ENCODE measurements at regions not wholly inside any gene's neighbourhood (a gene's known extent, or its start where the extent isn't known, plus 50 kb on each side); places are given as distances from the start of the nearest gene placed in this dataset.
"Not testable (repeated sequence)": the region's sequence is repeated elsewhere in the genome, so short reads cannot be mapped to it uniquely, and the experiment has no call there.

DNA sequence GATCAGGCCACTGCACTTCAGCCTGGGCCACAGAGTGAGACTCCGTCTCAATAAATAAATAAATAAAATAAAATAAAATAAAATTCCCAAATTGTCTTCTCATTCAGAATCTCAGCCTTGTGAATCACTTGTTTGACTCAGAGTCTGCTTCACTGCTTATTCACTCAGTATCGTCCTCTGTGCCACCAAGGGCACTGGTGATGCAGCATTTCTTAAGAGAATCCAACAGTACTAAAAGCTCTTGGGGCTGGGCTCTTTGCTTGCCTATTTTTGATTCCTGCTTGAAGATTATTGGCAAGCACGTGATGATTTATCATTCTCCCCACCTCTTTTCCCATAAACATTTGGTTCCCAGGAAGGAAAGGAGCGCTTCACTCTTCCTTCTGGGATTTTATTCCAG, 54.8 kb upstream of the HMGB1 start:
- no peaks in the 10 kb centered on the region for H3K36me3 Mint-ChIP-seq (ENCODE audit: low read depth)
- ATAC-seq (no peak), DNase-seq (no peak)
- H3K27me3 Mint-ChIP-seq = no peaks in the 10 kb centered on the region
- no peak overlapping the region for H3K4me3 Mint-ChIP-seq
- H3K9me3 ChIP-seq (ENCODE audit: control insufficient read depth, low read length, poor library complexity, severe bottlenecking) = no peaks in the 10 kb centered on the region
- no peak overlapping the region for H3K27ac Mint-ChIP-seq
- H3K4me1 Mint-ChIP-seq = no peaks in the 10 kb centered on the region

DNA sequence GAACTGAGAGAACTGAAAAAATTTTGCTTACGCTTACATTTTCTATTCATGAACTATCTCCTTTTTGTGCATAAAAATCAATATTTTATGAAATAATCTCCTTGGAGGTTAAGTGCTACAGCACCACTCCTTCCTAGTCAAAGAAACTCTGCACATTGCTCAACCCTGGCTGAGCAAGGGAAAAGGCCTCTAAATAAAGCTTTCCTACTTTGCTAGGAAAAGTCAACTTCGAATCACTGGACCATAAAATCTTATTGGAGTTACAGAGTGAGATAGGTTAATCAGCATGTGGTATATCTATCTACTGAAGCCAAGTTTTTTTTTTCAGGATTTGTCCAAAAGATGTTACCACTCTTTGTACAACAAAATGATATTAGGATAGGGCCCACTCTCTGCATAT, 57.5 kb upstream of the HMGB1 start:
- DNase-seq (no peak), ATAC-seq (no peak)
- H3K9me3 ChIP-seq (ENCODE audit: control insufficient read depth, low read length, poor library complexity, severe bottlenecking) = no peaks in the 10 kb centered on the region
- no peaks in the 10 kb centered on the region for H3K36me3 Mint-ChIP-seq (ENCODE audit: low read depth)
- H3K27me3 Mint-ChIP-seq = no peaks in the 10 kb centered on the region
- H3K4me1 Mint-ChIP-seq = no peaks in the 10 kb centered on the region
- no peak overlapping the region for H3K27ac Mint-ChIP-seq
- H3K4me3 Mint-ChIP-seq = no peak overlapping the region

DNA sequence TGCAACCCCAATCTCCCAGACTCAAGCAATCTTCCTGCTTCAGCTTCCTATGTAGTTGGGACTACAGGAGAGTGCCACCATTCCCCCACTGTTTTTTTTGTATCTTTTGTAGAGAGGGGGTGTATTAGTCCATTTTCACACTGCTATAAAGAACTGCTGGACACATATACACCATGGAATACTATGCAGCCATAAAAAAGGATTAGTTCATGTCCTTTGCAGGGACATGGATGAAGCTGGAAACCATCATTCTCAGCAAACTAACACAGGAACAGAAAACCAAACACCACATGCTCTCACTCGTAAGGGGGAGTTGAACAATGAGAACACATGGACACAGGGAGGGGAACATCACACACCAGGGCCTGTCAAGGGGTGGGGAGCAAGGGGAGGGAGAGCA, 58.1 kb upstream of the HMGB1 start:
- not testable (repeated sequence) for ATAC-seq; H3K36me3 Mint-ChIP-seq (ENCODE audit: low read depth); H3K4me3 Mint-ChIP-seq; H3K27me3 Mint-ChIP-seq; H3K4me1 Mint-ChIP-seq; DNase-seq; H3K9me3 ChIP-seq (ENCODE audit: control insufficient read depth, low read length, poor library complexity, severe bottlenecking); H3K27ac Mint-ChIP-seq

DNA sequence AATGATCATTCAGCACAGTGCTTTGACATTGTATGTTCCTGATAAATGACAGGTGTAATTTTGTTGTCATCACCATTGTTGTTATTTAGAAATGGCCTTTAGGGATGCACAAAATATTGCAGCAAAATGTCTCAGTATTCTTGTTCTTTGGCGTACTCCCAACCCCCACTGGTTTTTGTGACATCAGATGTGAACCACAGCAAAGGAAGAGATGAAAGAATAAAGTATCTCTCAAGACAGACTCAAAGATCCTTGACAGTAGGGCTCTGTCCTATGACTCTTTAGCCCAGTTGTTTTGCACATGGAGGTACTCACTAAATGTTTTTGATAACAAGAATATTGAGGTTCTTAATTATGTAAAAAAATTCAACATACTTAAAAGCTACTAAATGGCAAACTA, 59.5 kb upstream of the HMGB1 start:
- H3K9me3 ChIP-seq (ENCODE audit: control insufficient read depth, low read length, poor library complexity, severe bottlenecking); H3K4me1 Mint-ChIP-seq; H3K36me3 Mint-ChIP-seq (ENCODE audit: low read depth); H3K27me3 Mint-ChIP-seq; H3K4me3 Mint-ChIP-seq; DNase-seq; H3K27ac Mint-ChIP-seq: not testable (repeated sequence)
- peak; percentile 56 for ATAC-seq

DNA sequence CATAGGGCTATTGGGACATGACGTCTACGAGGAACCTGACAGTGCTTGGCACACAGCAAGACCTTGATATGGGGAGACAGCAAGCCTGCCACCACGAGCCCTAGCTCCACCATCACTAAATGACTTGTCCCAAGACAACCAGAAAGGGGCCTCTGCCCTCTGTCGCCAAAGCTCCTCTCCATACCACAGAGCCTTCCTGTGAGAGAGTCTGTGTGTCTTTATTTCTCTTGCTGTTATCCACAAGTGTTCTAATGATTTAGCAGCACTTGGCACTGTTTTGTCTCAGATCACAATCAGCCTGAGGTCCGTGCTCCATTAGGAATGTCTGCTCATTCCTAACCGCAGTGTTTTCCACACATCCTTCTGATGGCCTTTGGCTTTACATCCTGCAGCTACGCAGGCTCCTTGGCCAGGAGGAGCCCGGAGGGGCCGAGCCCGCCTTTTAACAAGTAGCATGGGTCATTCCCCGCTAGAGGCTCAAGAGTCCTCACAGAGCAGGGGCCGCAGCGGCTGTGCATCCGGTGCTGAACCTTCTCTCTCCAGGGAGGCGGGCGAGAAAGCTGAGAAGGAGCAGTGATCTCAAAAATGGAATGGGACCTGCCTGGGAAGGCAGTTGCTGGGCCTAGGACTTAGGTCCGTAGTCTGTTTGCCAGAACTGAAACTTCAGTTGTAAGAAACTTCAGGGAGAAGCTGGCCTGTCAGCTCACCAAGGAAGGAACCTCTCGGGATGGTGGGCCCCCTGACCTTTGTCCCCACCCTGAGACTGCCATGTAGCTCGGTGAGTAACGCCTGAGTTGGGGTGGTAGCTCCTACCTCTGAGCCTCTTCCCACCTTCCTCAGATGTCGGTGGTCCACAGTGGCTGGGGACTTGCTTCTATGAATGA, 61.1 kb upstream of the HMGB1 start:
- Mint-ChIP-seq H3K27me3 (no peaks in the 10 kb centered on the region), H3K4me3 (no peak overlapping the region), H3K36me3 (ENCODE audit: low read depth) (no peaks in the 10 kb centered on the region), H3K27ac (no peak overlapping the region), H3K4me1 (peaks cover 4% of the 10 kb centered on the region)
- no peak for ATAC-seq
- no peaks in the 10 kb centered on the region for H3K9me3 ChIP-seq (ENCODE audit: control insufficient read depth, low read length, poor library complexity, severe bottlenecking)
- no peak for DNase-seq

DNA sequence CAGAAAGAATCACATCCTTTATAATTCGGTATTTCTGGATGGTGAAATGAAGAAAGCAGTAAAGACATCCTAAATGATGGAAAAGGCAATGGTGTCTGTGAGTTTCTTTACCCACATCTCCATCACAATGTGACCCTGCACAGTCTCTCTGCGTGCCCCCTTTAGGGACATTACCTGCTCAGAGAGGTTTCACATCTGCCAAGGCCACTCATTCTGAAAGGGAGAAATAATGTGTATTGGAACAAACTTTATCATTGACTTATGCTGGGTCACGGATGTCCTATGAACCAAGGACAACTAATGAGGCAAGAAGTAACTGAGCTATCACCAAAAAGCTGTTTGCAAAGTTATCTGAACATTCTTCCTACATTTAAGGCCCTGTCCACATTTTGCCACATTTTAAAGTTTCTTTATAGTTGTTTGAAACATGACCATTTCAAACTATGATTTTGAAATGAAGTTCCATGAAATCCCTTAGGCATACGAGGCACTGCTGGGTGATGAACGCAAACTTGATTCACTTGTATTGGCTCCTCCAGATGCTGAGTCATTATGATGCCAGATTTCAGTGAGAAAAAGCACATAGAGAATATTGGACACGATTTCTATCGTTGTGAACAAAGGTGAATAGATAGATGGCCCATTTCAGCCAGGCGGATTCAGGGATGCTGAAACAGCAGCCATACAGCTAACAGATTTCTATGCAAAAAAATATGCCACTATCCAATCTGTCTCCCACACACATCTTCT, 63.5 kb upstream of the HMGB1 start:
- H3K4me1 Mint-ChIP-seq = peaks cover 4% of the 10 kb centered on the region
- no peaks in the 10 kb centered on the region for H3K36me3 Mint-ChIP-seq (ENCODE audit: low read depth)
- no peak overlapping the region for H3K27ac Mint-ChIP-seq
- ATAC-seq (no peak), DNase-seq (no peak)
- H3K4me3 Mint-ChIP-seq = no peak overlapping the region
- no peaks in the 10 kb centered on the region for H3K9me3 ChIP-seq (ENCODE audit: control insufficient read depth, low read length, poor library complexity, severe bottlenecking)
- H3K27me3 Mint-ChIP-seq = no peaks in the 10 kb centered on the region

DNA sequence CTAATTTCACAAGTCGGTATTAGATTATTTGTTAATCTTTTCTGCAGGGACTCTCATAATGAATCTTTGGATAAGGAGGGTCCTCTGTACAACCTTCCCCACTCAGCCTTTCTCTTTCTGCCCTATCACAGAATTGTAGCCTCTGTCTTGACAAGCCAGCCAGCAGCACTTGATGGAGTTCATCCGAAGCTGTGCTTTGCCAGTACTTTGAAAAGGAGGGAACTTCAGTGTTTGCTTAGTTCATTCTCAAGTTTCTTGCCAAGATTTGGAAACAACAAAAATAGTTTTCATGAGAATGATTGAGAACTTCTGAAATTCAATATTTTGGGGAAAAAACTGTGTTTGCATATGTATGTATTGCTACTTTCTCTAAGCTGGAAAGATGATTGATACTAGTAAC, 69.3 kb upstream of the HMGB1 start:
- Mint-ChIP-seq H3K36me3 (ENCODE audit: low read depth) (no peaks in the 10 kb centered on the region), H3K4me3 (no peak overlapping the region), H3K4me1 (peaks cover 2% of the 10 kb centered on the region), H3K27ac (no peak overlapping the region), H3K27me3 (no peaks in the 10 kb centered on the region)
- ATAC-seq (no peak), DNase-seq (no peak)
- H3K9me3 ChIP-seq (ENCODE audit: control insufficient read depth, low read length, poor library complexity, severe bottlenecking) = no peaks in the 10 kb centered on the region

DNA sequence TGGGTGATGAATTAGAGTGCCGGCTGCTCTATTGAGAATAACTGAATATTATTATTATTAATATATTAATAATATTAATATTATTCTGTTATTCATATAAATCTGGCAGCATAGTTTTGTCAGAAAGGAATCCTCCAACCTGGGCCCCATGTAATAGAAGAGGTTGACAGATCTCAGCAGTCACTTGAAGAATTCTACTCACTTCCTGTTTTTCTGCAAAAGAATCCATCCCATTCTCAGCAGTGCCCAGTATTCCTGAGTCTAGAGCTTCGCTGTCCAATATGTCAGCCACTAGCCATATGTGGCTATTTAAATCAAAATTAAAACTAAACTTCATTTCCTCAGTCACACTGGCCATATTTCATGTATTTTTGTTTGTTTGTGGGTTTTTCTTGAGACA, 72.4 kb upstream of the USPL1 start:
- Mint-ChIP-seq H3K27ac (no peak overlapping the region), H3K4me3 (no peak overlapping the region), H3K36me3 (ENCODE audit: low read depth) (no peaks in the 10 kb centered on the region), H3K4me1 (no peaks in the 10 kb centered on the region), H3K27me3 (no peaks in the 10 kb centered on the region)
- H3K9me3 ChIP-seq (ENCODE audit: control insufficient read depth, low read length, poor library complexity, severe bottlenecking) = no peaks in the 10 kb centered on the region
- no peak for DNase-seq
- ATAC-seq = no peak

DNA sequence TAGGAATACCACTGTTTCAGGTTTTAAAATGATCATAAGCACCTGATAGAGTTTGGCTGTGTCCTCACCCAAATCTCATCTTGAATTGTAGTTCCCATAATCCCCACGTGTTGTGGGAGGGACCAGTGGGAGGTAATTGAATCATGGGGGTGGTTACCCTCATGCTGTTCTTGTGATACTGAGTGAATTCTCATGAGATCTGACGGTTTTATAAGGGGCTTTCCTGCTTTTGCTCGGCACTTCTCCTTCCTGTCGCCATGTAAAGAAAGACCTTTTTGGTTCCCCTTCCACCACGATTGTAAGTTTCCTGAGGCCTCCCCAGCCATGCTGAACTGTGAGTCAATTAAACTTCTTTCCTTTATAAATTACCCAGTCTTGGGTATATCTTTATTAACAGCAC, 69.7 kb upstream of the USPL1 start:
- H3K36me3 Mint-ChIP-seq (ENCODE audit: low read depth); DNase-seq; H3K4me1 Mint-ChIP-seq; H3K9me3 ChIP-seq (ENCODE audit: control insufficient read depth, low read length, poor library complexity, severe bottlenecking); H3K27ac Mint-ChIP-seq; H3K4me3 Mint-ChIP-seq; H3K27me3 Mint-ChIP-seq; ATAC-seq: not testable (repeated sequence)

DNA sequence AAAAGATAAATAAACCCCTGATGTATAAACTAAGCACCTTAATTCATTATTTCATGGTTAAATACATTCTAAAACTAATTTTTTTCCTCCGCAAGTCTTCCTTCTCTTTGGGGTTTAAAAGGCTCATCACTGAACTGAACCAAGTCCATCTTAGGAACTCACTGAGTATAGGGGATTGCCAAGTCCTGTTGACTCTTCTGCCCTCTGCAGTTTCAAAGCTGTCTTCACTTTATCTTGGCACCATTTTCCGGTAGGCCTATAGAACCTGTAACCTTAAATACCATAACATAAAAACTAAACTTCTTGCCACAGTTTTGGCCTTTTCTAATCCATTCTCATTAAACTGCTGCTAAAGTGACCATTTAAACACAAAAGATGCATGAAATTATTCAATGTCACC, 66.5 kb upstream of the USPL1 start:
- Mint-ChIP-seq H3K27ac (no peak overlapping the region), H3K4me3 (no peak overlapping the region), H3K27me3 (no peaks in the 10 kb centered on the region), H3K36me3 (ENCODE audit: low read depth) (peaks cover 2% of the 10 kb centered on the region), H3K4me1 (peaks cover 7% of the 10 kb centered on the region)
- DNase-seq = no peak
- no peaks in the 10 kb centered on the region for H3K9me3 ChIP-seq (ENCODE audit: control insufficient read depth, low read length, poor library complexity, severe bottlenecking)
- ATAC-seq = peak; percentile 80

DNA sequence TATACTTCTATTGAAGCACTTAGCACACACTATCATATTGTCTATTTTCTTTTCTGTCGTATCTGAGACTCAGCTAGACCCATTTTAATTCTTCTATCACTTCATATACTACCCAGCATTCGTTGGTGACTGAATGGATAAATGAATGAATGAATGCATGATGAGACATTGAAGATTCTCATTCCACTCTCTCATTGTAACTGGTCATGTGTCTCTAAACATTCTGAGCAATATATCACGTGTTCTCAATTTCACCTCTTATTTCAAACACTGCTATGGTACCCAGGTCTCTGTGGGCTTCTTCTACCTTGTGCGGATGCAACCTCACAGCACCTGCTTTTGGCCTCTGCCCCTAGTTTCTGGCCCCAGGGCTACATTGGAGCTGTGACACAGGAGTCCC, 65.2 kb upstream of the USPL1 start:
- peaks cover 4% of the 10 kb centered on the region for H3K36me3 Mint-ChIP-seq (ENCODE audit: low read depth)
- H3K9me3 ChIP-seq (ENCODE audit: control insufficient read depth, low read length, poor library complexity, severe bottlenecking) = no peaks in the 10 kb centered on the region
- no peaks in the 10 kb centered on the region for H3K27me3 Mint-ChIP-seq
- no peak overlapping the region for H3K4me3 Mint-ChIP-seq
- H3K27ac Mint-ChIP-seq = no peak overlapping the region
- DNase-seq (no peak), ATAC-seq (no peak)
- peaks cover 7% of the 10 kb centered on the region for H3K4me1 Mint-ChIP-seq

DNA sequence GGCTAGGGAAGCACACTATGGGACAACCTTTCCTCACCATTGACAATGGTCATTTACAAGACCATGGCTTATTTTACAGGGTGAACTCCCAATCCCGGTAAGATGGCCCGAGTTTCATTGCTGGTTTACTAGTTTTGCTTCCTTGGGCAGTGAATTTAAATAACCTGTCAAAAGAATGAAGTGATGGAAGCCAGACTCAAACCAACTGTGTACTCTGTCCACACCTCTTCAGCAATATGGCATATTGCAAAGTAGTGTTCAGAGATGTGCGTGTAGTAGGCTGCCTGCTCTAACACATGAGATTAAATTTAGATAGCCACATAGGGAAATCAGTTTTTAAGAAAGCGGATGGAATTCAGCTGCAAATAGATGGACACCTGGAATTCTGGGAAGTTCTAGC, 58.4 kb upstream of the USPL1 start:
- H3K9me3 ChIP-seq (ENCODE audit: control insufficient read depth, low read length, poor library complexity, severe bottlenecking) = no peaks in the 10 kb centered on the region
- no peak overlapping the region for H3K4me3 Mint-ChIP-seq
- H3K4me1 Mint-ChIP-seq = no peaks in the 10 kb centered on the region
- no peak overlapping the region for H3K27ac Mint-ChIP-seq
- no peak for ATAC-seq
- peaks cover 5% of the 10 kb centered on the region for H3K36me3 Mint-ChIP-seq (ENCODE audit: low read depth)
- H3K27me3 Mint-ChIP-seq = peaks cover 25% of the 10 kb centered on the region
- DNase-seq = no peak

DNA sequence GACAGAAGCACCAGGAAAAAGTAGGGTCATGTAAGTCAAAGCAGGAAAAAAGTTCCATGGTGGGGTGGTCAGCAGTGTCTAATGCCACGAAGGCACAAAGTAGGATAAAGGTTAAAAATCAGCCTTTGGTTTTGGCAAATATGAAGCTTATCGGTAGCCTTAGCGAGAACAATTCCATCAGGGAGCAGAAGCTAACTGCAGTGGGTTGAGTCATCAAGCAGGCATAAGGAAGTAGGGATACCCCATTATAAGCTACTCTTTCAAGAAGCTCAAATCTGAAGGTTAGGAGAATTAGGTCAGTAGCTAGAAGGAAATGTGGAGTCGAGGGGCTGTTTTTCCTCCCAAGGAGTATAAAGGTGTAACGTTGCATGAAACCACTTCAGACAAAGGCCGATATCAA, 57.5 kb upstream of the USPL1 start:
- H3K27me3 Mint-ChIP-seq = peaks cover 25% of the 10 kb centered on the region
- no peak overlapping the region for H3K4me3 Mint-ChIP-seq
- ATAC-seq (no peak), DNase-seq (no peak)
- no peaks in the 10 kb centered on the region for H3K4me1 Mint-ChIP-seq
- no peak overlapping the region for H3K27ac Mint-ChIP-seq
- no peaks in the 10 kb centered on the region for H3K9me3 ChIP-seq (ENCODE audit: control insufficient read depth, low read length, poor library complexity, severe bottlenecking)
- peaks cover 5% of the 10 kb centered on the region for H3K36me3 Mint-ChIP-seq (ENCODE audit: low read depth)

DNA sequence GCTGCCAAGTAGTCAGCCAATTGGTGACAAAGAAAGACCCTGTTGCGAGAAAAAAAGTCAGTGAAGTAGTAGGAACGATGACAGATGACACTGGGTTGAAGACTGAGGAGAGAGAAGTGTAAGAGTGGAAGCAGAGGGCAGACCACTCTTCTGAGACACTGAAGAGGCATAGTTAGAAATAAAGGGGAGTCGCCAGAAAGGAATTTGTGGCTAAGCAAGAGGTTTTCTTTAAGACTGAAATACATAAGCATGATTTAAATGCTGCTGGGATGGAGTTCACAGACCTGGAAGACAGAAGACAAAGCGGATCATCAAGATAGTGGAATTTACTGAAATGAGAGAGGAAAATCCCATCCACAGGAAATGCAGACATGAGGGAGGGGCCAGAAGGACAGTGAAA, 56.2 kb upstream of the USPL1 start:
- no peaks in the 10 kb centered on the region for H3K9me3 ChIP-seq (ENCODE audit: control insufficient read depth, low read length, poor library complexity, severe bottlenecking)
- DNase-seq (no peak), ATAC-seq (no peak)
- Mint-ChIP-seq H3K4me1 (no peaks in the 10 kb centered on the region), H3K36me3 (ENCODE audit: low read depth) (peaks cover 5% of the 10 kb centered on the region), H3K27ac (no peak overlapping the region), H3K27me3 (peaks cover 25% of the 10 kb centered on the region), H3K4me3 (no peak overlapping the region)

Data from T-helper 17 cell (primary cell).